GM19351 (cell line): ENCODE measurements at regions not wholly inside any gene's neighbourhood (a gene's known extent, or its start where the extent isn't known, plus 50 kb on each side); places are given as distances from the start of the nearest gene placed in this dataset.
A peak's percentile ranks its signal among the peaks of the same experiment; 100 is the strongest.

Experiments used
- ATAC-seq: cut with Tn5 transposase; IDR thresholded peaks from one replicate; pipeline ENCODE4 v1.9.1; 2021; ENCODE audit warnings: mild to moderate bottlenecking, moderate library complexity; ENCODE audit not compliant: unreplicated experiment

- ATAC-seq, result no peak
Observed at GRCh38 chrX:63993936-63994335, 208.9 kb upstream of the ARHGEF9 start.

- ATAC-seq, result no peak
Observed at GRCh38 chrX:63985906-63986305, 200.9 kb upstream of the ARHGEF9 start.

GRCh38 chrX:63979480-63979879 lies 194.5 kb upstream of the ARHGEF9 start:
- no peak for ATAC-seq

GRCh38 chrX:63967551-63967950 lies 182.5 kb upstream of the ARHGEF9 start:
- no peak for ATAC-seq

- no peak for ATAC-seq
Observed at GRCh38 chrX:63963095-63963784, 178.2 kb upstream of the ARHGEF9 start.

- ATAC-seq, result no peak
Observed at GRCh38 chrX:63961964-63962363, 176.9 kb upstream of the ARHGEF9 start.

- ATAC-seq, result no peak
Observed at GRCh38 chrX:63959975-63960374, 175.0 kb upstream of the ARHGEF9 start.

- ATAC-seq, result no peak
Observed at GRCh38 chrX:63958134-63958865, 173.3 kb upstream of the ARHGEF9 start.

GRCh38 chrX:63935835-63936234 lies 150.8 kb upstream of the ARHGEF9 start:
- no peak for ATAC-seq

- ATAC-seq, result no peak
Observed at GRCh38 chrX:63934791-63935190, 149.8 kb upstream of the ARHGEF9 start.

GRCh38 chrX:63934160-63934559 lies 149.1 kb upstream of the ARHGEF9 start:
- no peak for ATAC-seq

GRCh38 chrX:63932907-63933306 lies 147.9 kb upstream of the ARHGEF9 start:
- ATAC-seq, result no peak

- ATAC-seq, result no peak
Observed at GRCh38 chrX:63932006-63932405, 147.0 kb upstream of the ARHGEF9 start.

GRCh38 chrX:63930140-63930539 lies 145.1 kb upstream of the ARHGEF9 start:
- ATAC-seq, result no peak

- no peak for ATAC-seq
Observed at GRCh38 chrX:63929608-63930007, 144.6 kb upstream of the ARHGEF9 start.

- no peak for ATAC-seq
Observed at GRCh38 chrX:63927848-63928247, 142.8 kb upstream of the ARHGEF9 start.

GRCh38 chrX:63922221-63922620 lies 137.2 kb upstream of the ARHGEF9 start:
- ATAC-seq, result no peak

GRCh38 chrX:63920875-63921274 lies 135.9 kb upstream of the ARHGEF9 start:
- peak; percentile 75 for ATAC-seq

- ATAC-seq, result no peak
Observed at GRCh38 chrX:63919081-63919480, 134.1 kb upstream of the ARHGEF9 start.

GRCh38 chrX:63918611-63919010 lies 133.6 kb upstream of the ARHGEF9 start:
- ATAC-seq, result no peak

GRCh38 chrX:63917296-63917695 lies 132.3 kb upstream of the ARHGEF9 start:
- no peak for ATAC-seq

- no peak for ATAC-seq
Observed at GRCh38 chrX:63913719-63914118, 128.7 kb upstream of the ARHGEF9 start.

- ATAC-seq, result no peak
Observed at GRCh38 chrX:63889001-63889400, 104.0 kb upstream of the ARHGEF9 start.
